ENCODE measurements at regions not wholly inside any gene's neighbourhood (a gene's known extent, or its start where the extent isn't known, plus 50 kb on each side); places are given as distances from the start of the nearest gene placed in this dataset.
A peak's percentile ranks its signal among the peaks of the same experiment; 100 is the strongest.

DNA sequence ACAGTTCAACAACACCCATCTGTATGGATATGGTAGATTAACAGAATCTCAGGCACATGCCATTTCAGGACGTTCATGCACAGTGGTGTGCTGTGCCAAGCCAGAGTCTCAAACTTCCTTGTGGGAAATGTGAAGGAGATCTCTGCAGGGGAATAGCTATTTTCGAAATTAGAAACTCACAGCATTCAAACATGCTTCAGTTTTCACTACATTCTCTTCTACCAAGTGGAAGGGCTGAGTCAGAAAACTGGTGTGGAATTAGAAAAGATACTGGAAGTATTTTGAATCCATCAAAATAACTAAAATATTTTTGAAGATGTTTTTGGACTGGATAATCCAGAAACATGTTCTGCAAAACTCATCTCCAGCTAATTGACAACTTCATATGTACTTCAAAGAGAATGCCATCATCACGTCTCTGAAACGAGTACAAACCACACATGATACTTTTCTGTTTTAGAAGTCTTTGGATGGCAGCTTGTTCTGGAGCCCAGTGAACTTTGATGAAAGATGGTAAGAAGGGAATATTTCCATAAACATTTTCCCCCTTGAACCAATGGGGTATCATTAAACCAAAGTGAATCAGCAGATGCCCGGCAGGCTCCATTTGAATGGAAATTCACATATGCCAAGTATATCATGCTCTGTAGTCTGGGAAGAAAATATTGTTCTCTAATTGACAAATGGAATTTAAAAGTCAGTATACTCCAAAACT, 616.3 kb upstream of the IGFBP3 start:
- Mint-ChIP-seq H3K4me3 (no peak overlapping the region), H3K27me3 (ENCODE audit: insufficient read depth, low read depth, poor library complexity) (peaks cover 42% of the 10 kb centered on the region), H3K9me3 (peaks cover 9% of the 10 kb centered on the region; the same call in 2 of the 3 replicates), H3K4me1 (peaks cover 23% of the 10 kb centered on the region), H3K36me3 (ENCODE audit: low read depth) (peaks cover 8% of the 10 kb centered on the region; the same call in 2 of the 3 replicates), H3K27ac (no peak overlapping the region)
- no peaks in the 10 kb centered on the region for H3F3A ChIP-seq (replicated peaks; ENCODE audit: low read depth)
- peaks cover 31% of the 10 kb centered on the region for H3K27me3 ChIP-seq (ENCODE audit: insufficient read depth)
- no peaks in the 10 kb centered on the region for H3K79me2 ChIP-seq (replicated peaks; ENCODE audit: insufficient read depth)
- no peak overlapping the region for H3K27ac ChIP-seq (ENCODE audit: low read depth)
- H3K4me1 ChIP-seq (ENCODE audit: insufficient read depth), result peaks cover 18% of the 10 kb centered on the region
- TF ChIP-seq EZH2phosphoT487 (IDR thresholded peaks at IDR 0.05; ENCODE audit: unreplicated experiment) (no peak), ETS1 (IDR thresholded peaks at IDR 0.05) (no peak), JUNB (IDR thresholded peaks at IDR 0.05; ENCODE audit: unreplicated experiment) (no peak)
- TF ChIP-seq, protein P1, sequence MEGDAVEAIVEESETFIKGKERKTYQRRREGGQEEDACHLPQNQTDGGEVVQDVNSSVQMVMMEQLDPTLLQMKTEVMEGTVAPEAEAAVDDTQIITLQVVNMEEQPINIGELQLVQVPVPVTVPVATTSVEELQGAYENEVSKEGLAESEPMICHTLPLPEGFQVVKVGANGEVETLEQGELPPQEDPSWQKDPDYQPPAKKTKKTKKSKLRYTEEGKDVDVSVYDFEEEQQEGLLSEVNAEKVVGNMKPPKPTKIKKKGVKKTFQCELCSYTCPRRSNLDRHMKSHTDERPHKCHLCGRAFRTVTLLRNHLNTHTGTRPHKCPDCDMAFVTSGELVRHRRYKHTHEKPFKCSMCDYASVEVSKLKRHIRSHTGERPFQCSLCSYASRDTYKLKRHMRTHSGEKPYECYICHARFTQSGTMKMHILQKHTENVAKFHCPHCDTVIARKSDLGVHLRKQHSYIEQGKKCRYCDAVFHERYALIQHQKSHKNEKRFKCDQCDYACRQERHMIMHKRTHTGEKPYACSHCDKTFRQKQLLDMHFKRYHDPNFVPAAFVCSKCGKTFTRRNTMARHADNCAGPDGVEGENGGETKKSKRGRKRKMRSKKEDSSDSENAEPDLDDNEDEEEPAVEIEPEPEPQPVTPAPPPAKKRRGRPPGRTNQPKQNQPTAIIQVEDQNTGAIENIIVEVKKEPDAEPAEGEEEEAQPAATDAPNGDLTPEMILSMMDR (conservative IDR thresholded peaks at IDR 0.05; ENCODE audit: low read depth in 2 of 2), result no peak
- DNase-seq (ENCODE audit: low spot score) (no peak), ATAC-seq (no peak)
- no peak overlapping the region for H2AFZ ChIP-seq
- no peaks in the 10 kb centered on the region for H4K20me1 ChIP-seq (replicated peaks; ENCODE audit: insufficient read depth)
- no peak overlapping the region for H3K4me3 ChIP-seq
- H3K9me2 ChIP-seq (ENCODE audit: insufficient read depth), result no peaks in the 10 kb centered on the region
- no peak overlapping the region for H3K4me2 ChIP-seq
- no peaks in the 10 kb centered on the region for H3K36me3 ChIP-seq (ENCODE audit: insufficient read depth)

- no peak overlapping the region for H2AFZ ChIP-seq
- H4K20me1 ChIP-seq (replicated peaks; ENCODE audit: insufficient read depth), result no peaks in the 10 kb centered on the region
- H3K4me1 ChIP-seq (ENCODE audit: insufficient read depth), result peaks cover 12% of the 10 kb centered on the region
- peak overlapping the region; percentile 44; the same call in 1 of the 2 replicates for H3K4me2 ChIP-seq
- Mint-ChIP-seq H3K36me3 (ENCODE audit: low read depth) (peaks cover 8% of the 10 kb centered on the region), H3K27me3 (ENCODE audit: insufficient read depth, low read depth, poor library complexity) (peaks cover 42% of the 10 kb centered on the region), H3K4me3 (no peak overlapping the region), H3K27ac (no peak overlapping the region), H3K9me3 (peaks cover 15% of the 10 kb centered on the region; the same call in 2 of the 3 replicates), H3K4me1 (peaks cover 20% of the 10 kb centered on the region)
- no peaks in the 10 kb centered on the region; the same call in 1 of the 2 replicates for H3K9me2 ChIP-seq (ENCODE audit: insufficient read depth)
- H3K79me2 ChIP-seq (replicated peaks; ENCODE audit: insufficient read depth), result no peaks in the 10 kb centered on the region
- no peak overlapping the region for H3K27ac ChIP-seq (ENCODE audit: low read depth)
- H3K4me3 ChIP-seq, result no peak overlapping the region
- peaks cover 31% of the 10 kb centered on the region for H3K27me3 ChIP-seq (ENCODE audit: insufficient read depth)
- H3F3A ChIP-seq (replicated peaks; ENCODE audit: low read depth), result no peaks in the 10 kb centered on the region
- DNase-seq (ENCODE audit: low spot score) (peak; percentile 41), ATAC-seq (peak; percentile 96)
- H3K36me3 ChIP-seq (ENCODE audit: insufficient read depth), result no peaks in the 10 kb centered on the region
- TF ChIP-seq ZNF114 (CRISPR knock-in tag; IDR thresholded peaks at IDR 0.05), result 0 out of 2 replicates have a peak, but pooled peaks have one; percentile 61
- TF ChIP-seq NANOG (IDR thresholded peaks at IDR 0.05; ENCODE audit: borderline replicate concordance), result peak; percentile 92
- peak; percentile 32; the same call in 1 of the 2 replicates for TF ChIP-seq CREB1 (CRISPR knock-in tag; IDR thresholded peaks at IDR 0.05; ENCODE audit: low read depth)
- TF ChIP-seq ETS1 (IDR thresholded peaks at IDR 0.05), result no peak
- peak; percentile 32; the same call in 1 of the 2 replicates for TF ChIP-seq ZNF462 (CRISPR knock-in tag; IDR thresholded peaks at IDR 0.05)
Observed at GRCh38 chr7:46534664-46535588, 613.9 kb upstream of the IGFBP3 start.
